WTC11 (cell line): ENCODE measurements at regions not wholly inside any gene's neighbourhood (a gene's known extent, or its start where the extent isn't known, plus 50 kb on each side); places are given as distances from the start of the nearest gene placed in this dataset.

Experiments used
- ATAC-seq: fragments of 200-7000 bp; cut with Tn5 transposase; 2 replicates; pipeline ENCODE4 v1.10.0; 2021; ENCODE audit warnings: mild to moderate bottlenecking, moderate library complexity
- CTCF ChIA-PET: fragments of 300-600 bp; sonication (Branson Sonifier 250); formaldehyde crosslinking; loops from one replicate; lab custom pipeline; 2021; ENCODE audit warnings: antibody characterized with exemption; lab: Charles Lee
- POLR2A ChIA-PET: fragments of 350-600 bp; sonication (Branson Sonifier 250); formaldehyde crosslinking; loops from one replicate; lab custom pipeline; 2021; ENCODE audit warnings: antibody characterized with exemption; lab: Charles Lee
- DNase-seq: peaks from one replicate; pipeline ENCODE4 v3.0.0; 2021; ENCODE audit warnings: low spot score
- H3K27ac Mint-ChIP-seq: 2 replicates; pipeline ENCODE4 v1.8.0; 2021; ENCODE audit warnings: mixed read lengths
- H3K27me3 Mint-ChIP-seq: 2 replicates; pipeline ENCODE4 v1.8.0; 2021; ENCODE audit warnings: low read depth, mild to moderate bottlenecking, moderate library complexity, mixed read lengths
- H3K36me3 Mint-ChIP-seq: 2 replicates; pipeline ENCODE4 v1.8.0; 2021; ENCODE audit warnings: mixed read lengths
- H3K4me1 Mint-ChIP-seq: 2 replicates; pipeline ENCODE4 v1.8.0; 2022; ENCODE audit warnings: mixed read lengths
- H3K4me3 Mint-ChIP-seq: 2 replicates; pipeline ENCODE4 v1.8.0; 2021; ENCODE audit warnings: mild to moderate bottlenecking, moderate library complexity, mixed read lengths
- H3K9me3 Mint-ChIP-seq: 2 replicates; pipeline ENCODE4 v1.8.0; 2021; ENCODE audit warnings: mixed read lengths
- ARID4B ChIP-seq: sonication (generic); formaldehyde crosslinking; IDR thresholded peaks from 2 replicates; pipeline ENCODE4 v1.8.0; 2023; ENCODE audit warnings: missing genetic modification reagents, mild to moderate bottlenecking, borderline replicate concordance
- ATF2 ChIP-seq: sonication (generic); formaldehyde crosslinking; IDR thresholded peaks from 2 replicates; pipeline ENCODE4 v1.8.1; 2022; ENCODE audit warnings: low read depth, missing genetic modification reagents, borderline replicate concordance
- ATF3 ChIP-seq: sonication (generic); formaldehyde crosslinking; conservative IDR thresholded peaks from 2 replicates; pipeline ENCODE4 v1.8.1; 2022; ENCODE audit warnings: mild to moderate bottlenecking, missing genetic modification reagents
- CREB1 ChIP-seq: sonication (generic); formaldehyde crosslinking; IDR thresholded peaks from 2 replicates; pipeline ENCODE4 v1.8.0; 2023; ENCODE audit warnings: mild to moderate bottlenecking, missing genetic modification reagents
- E2F1 ChIP-seq: sonication (generic); formaldehyde crosslinking; IDR thresholded peaks from 2 replicates; pipeline ENCODE4 v1.8.0; 2022; ENCODE audit warnings: mild to moderate bottlenecking, missing genetic modification reagents
- ELF4 ChIP-seq: sonication (generic); formaldehyde crosslinking; IDR thresholded peaks from 2 replicates; pipeline ENCODE4 v1.8.1; 2022; ENCODE audit warnings: low read depth, mild to moderate bottlenecking, moderate library complexity, missing genetic modification reagents
- FOXJ3 ChIP-seq: sonication (generic); formaldehyde crosslinking; IDR thresholded peaks from 2 replicates; pipeline ENCODE4 v1.9.0; 2021; ENCODE audit warnings: missing genetic modification reagents, mild to moderate bottlenecking, borderline replicate concordance
- FOXP4 ChIP-seq: sonication (generic); formaldehyde crosslinking; IDR thresholded peaks from 2 replicates; pipeline ENCODE4 v1.8.0; 2022; ENCODE audit warnings: mild to moderate bottlenecking, missing genetic modification reagents
- GTF2I ChIP-seq: fragments of 250-450 bp; sonication (Bioruptor Pico); conservative IDR thresholded peaks from 2 replicates; pipeline ENCODE4 v1.4.0; 2021; ENCODE audit warnings: mild to moderate bottlenecking
- HMGA2 ChIP-seq: fragments of 250-450 bp; sonication (Bioruptor Pico); IDR thresholded peaks from 2 replicates; pipeline ENCODE4 v1.4.0; 2021; ENCODE audit warnings: mild to moderate bottlenecking, moderate library complexity
- HMGXB4 ChIP-seq: sonication (generic); formaldehyde crosslinking; IDR thresholded peaks from 2 replicates; pipeline ENCODE4 v1.8.1; 2023; ENCODE audit warnings: mild to moderate bottlenecking, moderate library complexity, missing genetic modification reagents
- MXD4 ChIP-seq: fragments of 250-450 bp; sonication (Bioruptor Pico); IDR thresholded peaks from 2 replicates; pipeline ENCODE4 v1.8.0; 2021; ENCODE audit warnings: mild to moderate bottlenecking, moderate library complexity, borderline replicate concordance
- SMAD3 ChIP-seq: sonication (generic); formaldehyde crosslinking; IDR thresholded peaks from 2 replicates; pipeline ENCODE4 v1.8.0; 2022; ENCODE audit warnings: missing genetic modification reagents, mild to moderate bottlenecking, borderline replicate concordance
- SMAD4 ChIP-seq: sonication (generic); formaldehyde crosslinking; IDR thresholded peaks from 2 replicates; pipeline ENCODE4 v1.8.0; 2022; ENCODE audit warnings: mild to moderate bottlenecking, missing genetic modification reagents
- ZNF121 ChIP-seq: sonication (generic); formaldehyde crosslinking; IDR thresholded peaks from 2 replicates; pipeline ENCODE4 v1.8.0; 2023; ENCODE audit warnings: missing genetic modification reagents
- ZNF138 ChIP-seq: sonication (generic); formaldehyde crosslinking; conservative IDR thresholded peaks from 2 replicates; pipeline ENCODE4 v1.8.1; 2022; ENCODE audit warnings: mild to moderate bottlenecking, moderate library complexity, missing genetic modification reagents
- ZNF416 ChIP-seq: fragments of 250-450 bp; sonication (Bioruptor Pico); IDR thresholded peaks from 2 replicates; pipeline ENCODE4 v1.9.0; 2021; ENCODE audit warnings: mild to moderate bottlenecking, inconsistent platforms

- Mint-ChIP-seq H3K9me3 (peaks cover 4% of the 10 kb centered on the region; the same call in 1 of the 2 replicates), H3K27ac (no peak overlapping the region), H3K4me1 (peaks cover 35% of the 10 kb centered on the region), H3K4me3 (no peak overlapping the region), H3K27me3 (no peaks in the 10 kb centered on the region), H3K36me3 (peaks cover 6% of the 10 kb centered on the region)
- TF ChIP-seq ATF2 (CRISPR knock-in tag) = no peak
- POLR2A ChIA-PET = no interaction called here
- CTCF ChIA-PET = no interaction called here
- DNase-seq = no peak
- no peak for ATAC-seq
Observed at GRCh38 chr9:78436873-78437272, 139.9 kb downstream of the PSAT1 start.

GRCh38 chr9:78437296-78437695 lies 140.4 kb downstream of the PSAT1 start:
- Mint-ChIP-seq H3K4me3 (no peak overlapping the region), H3K27ac (no peak overlapping the region), H3K27me3 (no peaks in the 10 kb centered on the region), H3K9me3 (peaks cover 4% of the 10 kb centered on the region; the same call in 1 of the 2 replicates), H3K4me1 (peaks cover 35% of the 10 kb centered on the region), H3K36me3 (peaks cover 5% of the 10 kb centered on the region)
- ATAC-seq = no peak
- ChIA-PET CTCF (interaction anchor here (1.0 to 1.7 kb wide), 2 partner anchors 68 to 163 kb away, joined by 4 read pairs; no protein-coding TSS in a partner anchor), POLR2A (no interaction called here)
- TF ChIP-seq ZNF138 (CRISPR knock-in tag) = no peak
- no peak for TF ChIP-seq E2F1
- no peak for DNase-seq

GRCh38 chr9:78437806-78438205 lies 140.9 kb downstream of the PSAT1 start:
- Mint-ChIP-seq H3K4me3 (no peak overlapping the region), H3K9me3 (peaks cover 8% of the 10 kb centered on the region), H3K36me3 (peaks cover 10% of the 10 kb centered on the region), H3K4me1 (peaks cover 35% of the 10 kb centered on the region), H3K27me3 (no peaks in the 10 kb centered on the region), H3K27ac (no peak overlapping the region)
- no peak for TF ChIP-seq HMGA2 (CRISPR knock-in tag)
- TF ChIP-seq CREB1 (CRISPR knock-in tag) = no peak
- no peak for TF ChIP-seq ATF3 (CRISPR knock-in tag)
- no peak for TF ChIP-seq FOXP4 (CRISPR knock-in tag)
- no peak for TF ChIP-seq ZNF416 (CRISPR knock-in tag)
- no peak for TF ChIP-seq GTF2I (CRISPR knock-in tag)
- no peak for ATAC-seq
- DNase-seq = no peak
- ChIA-PET CTCF (interaction anchor here (0.6 to 1.7 kb wide), 6 partner anchors 15 to 266 kb away, joined by 3 to 7 read pairs (median 4); no protein-coding TSS in a partner anchor), POLR2A (no interaction called here)

- no peak for DNase-seq
- 0 out of 2 replicates have a peak, but pooled peaks have one; percentile 5 for ATAC-seq
- CTCF ChIA-PET = interaction anchor here (0.6 to 1.7 kb wide), 6 partner anchors 16 to 266 kb away, joined by 3 to 7 read pairs (median 4); no protein-coding TSS in a partner anchor
- peak overlapping the region; percentile 6; the same call in 1 of the 2 replicates for H3K4me3 Mint-ChIP-seq
- peaks cover 11% of the 10 kb centered on the region for H3K9me3 Mint-ChIP-seq
- POLR2A ChIA-PET = no interaction called here
- peaks cover 12% of the 10 kb centered on the region for H3K36me3 Mint-ChIP-seq
- 0 out of 2 replicates have a peak overlapping the region, but pooled peaks have one; percentile 63 for H3K27ac Mint-ChIP-seq
- H3K27me3 Mint-ChIP-seq = no peaks in the 10 kb centered on the region
- peaks cover 35% of the 10 kb centered on the region for H3K4me1 Mint-ChIP-seq
- TF ChIP-seq ZNF121 (CRISPR knock-in tag) = no peak
- no peak for TF ChIP-seq SMAD3 (CRISPR knock-in tag)
- TF ChIP-seq HMGXB4 (CRISPR knock-in tag) = no peak
- TF ChIP-seq ARID4B (CRISPR knock-in tag) = no peak
- no peak for TF ChIP-seq ELF4 (CRISPR knock-in tag)
- no peak for TF ChIP-seq SMAD4 (CRISPR knock-in tag)
- no peak for TF ChIP-seq MXD4 (CRISPR knock-in tag)
- no peak for TF ChIP-seq FOXJ3 (CRISPR knock-in tag)
Observed at GRCh38 chr9:78438211-78438610, 141.3 kb downstream of the PSAT1 start.
